ENCODE measurements at regions not wholly inside any gene's neighbourhood (a gene's known extent, or its start where the extent isn't known, plus 50 kb on each side); places are given as distances from the start of the nearest gene placed in this dataset.

- no peaks in the 10 kb centered on the region for H3K27me3 ChIP-seq
- no peaks in the 10 kb centered on the region for H3K36me3 ChIP-seq
- H3K9ac ChIP-seq = no peak overlapping the region
- H3K9me3 ChIP-seq (replicated peaks in 1 of 11) = no peaks in the 10 kb centered on the region
- H4K20me1 ChIP-seq = no peaks in the 10 kb centered on the region
- no peak overlapping the region for H3K4me3 ChIP-seq
- no peak for TF ChIP-seq Cebpa-rat (IDR thresholded peaks at IDR 0.05)
- H3K4me1 ChIP-seq = peaks cover 0 to 11% (median 1%) of the 10 kb centered on the region in 10 experiments; a peak in 9 of 20 replicates
- H3K4me2 ChIP-seq = no peak overlapping the region
- H3K27ac ChIP-seq = no peak overlapping the region
These were observed 1235.3 kb downstream of the GATA3 start for GRCh38 chr10:9289811-9290210.

GRCh38 chr10:9291081-9291480, 1236.6 kb downstream of the GATA3 start:
- Histone ChIP-seq H3K36me3 (no peaks in the 10 kb centered on the region), H3K27ac (no peak overlapping the region), H3K9ac (no peak overlapping the region), H3K9me3 (replicated peaks in 1 of 11) (no peaks in the 10 kb centered on the region), H3K4me1 (peaks cover 0 to 19% (median 4%) of the 10 kb centered on the region in 10 experiments; a peak in 9 of 20 replicates), H3K4me3 (no peak overlapping the region), H3K4me2 (no peak overlapping the region), H4K20me1 (no peaks in the 10 kb centered on the region), H3K27me3 (no peaks in the 10 kb centered on the region)
- no peak for TF ChIP-seq Cebpa-rat (IDR thresholded peaks at IDR 0.05)

GRCh38 chr10:9294132-9294663, 1239.7 kb downstream of the GATA3 start:
- Histone ChIP-seq H3K9ac (no peak overlapping the region), H3K4me1 (peaks cover 0 to 19% (median 4%) of the 10 kb centered on the region in 10 experiments; a peak in 9 of 20 replicates), H3K9me3 (replicated peaks in 1 of 11) (no peaks in the 10 kb centered on the region), H3K4me3 (no peak overlapping the region), H3K27me3 (no peaks in the 10 kb centered on the region), H3K4me2 (peak overlapping the region in 2 of 11 experiments; percentile 45 to 81; a peak in 2 of 22 replicates), H3K27ac (no peak overlapping the region), H3K36me3 (no peaks in the 10 kb centered on the region), H4K20me1 (no peaks in the 10 kb centered on the region)
- no peak for TF ChIP-seq Cebpa-rat (IDR thresholded peaks at IDR 0.05)

GRCh38 chr10:9294865-9295264, 1240.4 kb downstream of the GATA3 start:
- Histone ChIP-seq H3K4me3 (no peak overlapping the region), H3K27me3 (no peaks in the 10 kb centered on the region), H3K27ac (no peak overlapping the region), H3K9ac (no peak overlapping the region), H3K4me2 (peak overlapping the region in 7 of 11 experiments; percentile 3 to 81 (median 24); a peak in 9 of 22 replicates), H4K20me1 (no peaks in the 10 kb centered on the region), H3K9me3 (replicated peaks in 1 of 11) (no peaks in the 10 kb centered on the region), H3K36me3 (no peaks in the 10 kb centered on the region), H3K4me1 (peaks cover 0 to 22% (median 4%) of the 10 kb centered on the region in 10 experiments; a peak in 9 of 20 replicates)
- no peak for TF ChIP-seq Cebpa-rat (IDR thresholded peaks at IDR 0.05)

GRCh38 chr10:9296190-9296589, 1241.7 kb downstream of the GATA3 start:
- Histone ChIP-seq H4K20me1 (no peaks in the 10 kb centered on the region), H3K36me3 (no peaks in the 10 kb centered on the region), H3K9ac (no peak overlapping the region), H3K4me1 (peaks cover 0 to 23% (median 4%) of the 10 kb centered on the region in 10 experiments; a peak in 9 of 20 replicates), H3K27me3 (no peaks in the 10 kb centered on the region), H3K4me3 (no peak overlapping the region), H3K27ac (no peak overlapping the region), H3K4me2 (no peak overlapping the region), H3K9me3 (replicated peaks in 1 of 11) (no peaks in the 10 kb centered on the region)
- TF ChIP-seq Cebpa-rat (IDR thresholded peaks at IDR 0.05) = no peak

GRCh38 chr10:9297580-9297979, 1243.1 kb downstream of the GATA3 start:
- H3K4me1 ChIP-seq = peaks cover 0 to 23% (median 4%) of the 10 kb centered on the region in 10 experiments; a peak in 9 of 20 replicates
- no peak overlapping the region for H3K27ac ChIP-seq
- H3K9me3 ChIP-seq (replicated peaks in 1 of 11) = no peaks in the 10 kb centered on the region
- no peak overlapping the region for H3K4me2 ChIP-seq
- H3K9ac ChIP-seq = no peak overlapping the region
- H3K36me3 ChIP-seq = no peaks in the 10 kb centered on the region
- H3K27me3 ChIP-seq = no peaks in the 10 kb centered on the region
- no peak for TF ChIP-seq Cebpa-rat (IDR thresholded peaks at IDR 0.05)
- H4K20me1 ChIP-seq = no peaks in the 10 kb centered on the region
- no peak overlapping the region for H3K4me3 ChIP-seq

GRCh38 chr10:9299966-9300365, 1245.5 kb downstream of the GATA3 start:
- no peaks in the 10 kb centered on the region for H3K36me3 ChIP-seq
- H3K27ac ChIP-seq = no peak overlapping the region
- 0 out of 22 replicates have a peak overlapping the region, but pooled peaks of 1 of the 11 experiments have one; percentile 15 for H3K4me2 ChIP-seq
- no peak overlapping the region for H3K4me3 ChIP-seq
- no peaks in the 10 kb centered on the region for H3K27me3 ChIP-seq
- H3K4me1 ChIP-seq = peaks cover 0 to 15% (median 1%) of the 10 kb centered on the region in 10 experiments; a peak in 8 of 20 replicates
- H3K9ac ChIP-seq = no peak overlapping the region
- no peaks in the 10 kb centered on the region for H3K9me3 ChIP-seq (replicated peaks in 1 of 11)
- H4K20me1 ChIP-seq = no peaks in the 10 kb centered on the region
- TF ChIP-seq Cebpa-rat (IDR thresholded peaks at IDR 0.05) = no peak

- Histone ChIP-seq H3K4me1 (peaks cover 0 to 7% (median 0%) of the 10 kb centered on the region in 10 experiments; a peak in 2 of 20 replicates), H3K27me3 (no peaks in the 10 kb centered on the region), H3K36me3 (no peaks in the 10 kb centered on the region), H3K9ac (no peak overlapping the region), H3K27ac (no peak overlapping the region), H3K9me3 (replicated peaks in 1 of 11) (no peaks in the 10 kb centered on the region), H3K4me3 (no peak overlapping the region), H4K20me1 (no peaks in the 10 kb centered on the region), H3K4me2 (no peak overlapping the region)
- TF ChIP-seq Cebpa-rat (IDR thresholded peaks at IDR 0.05) = no peak
These were observed 1246.7 kb downstream of the GATA3 start for GRCh38 chr10:9301148-9301547.

- Histone ChIP-seq H3K4me2 (no peak overlapping the region), H3K4me3 (no peak overlapping the region), H4K20me1 (no peaks in the 10 kb centered on the region), H3K27me3 (no peaks in the 10 kb centered on the region), H3K9me3 (replicated peaks in 1 of 11) (no peaks in the 10 kb centered on the region), H3K9ac (no peak overlapping the region), H3K27ac (no peak overlapping the region), H3K4me1 (peaks cover 0 to 7% (median 0%) of the 10 kb centered on the region in 10 experiments; a peak in 2 of 20 replicates), H3K36me3 (no peaks in the 10 kb centered on the region)
- no peak for TF ChIP-seq Cebpa-rat (IDR thresholded peaks at IDR 0.05)
These were observed 1247.1 kb downstream of the GATA3 start for GRCh38 chr10:9301554-9301953.

GRCh38 chr10:9302140-9302746, 1247.8 kb downstream of the GATA3 start:
- H3K27me3 ChIP-seq = no peaks in the 10 kb centered on the region
- no peak overlapping the region for H3K9ac ChIP-seq
- H3K4me3 ChIP-seq = no peak overlapping the region
- H3K36me3 ChIP-seq = no peaks in the 10 kb centered on the region
- peaks cover 0 to 7% (median 0%) of the 10 kb centered on the region in 10 experiments; a peak in 2 of 20 replicates for H3K4me1 ChIP-seq
- H3K9me3 ChIP-seq (replicated peaks in 1 of 11) = no peaks in the 10 kb centered on the region
- TF ChIP-seq Cebpa-rat (IDR thresholded peaks at IDR 0.05) = no peak
- H4K20me1 ChIP-seq = no peaks in the 10 kb centered on the region
- no peak overlapping the region for H3K27ac ChIP-seq
- no peak overlapping the region for H3K4me2 ChIP-seq
